GM12873 (cell line): ENCODE measurements at regions not wholly inside any gene's neighbourhood (a gene's known extent, or its start where the extent isn't known, plus 50 kb on each side); places are given as distances from the start of the nearest gene placed in this dataset.

ENCODE experiments used
- TF ChIP-seq, protein P1 (sequence below): IDR thresholded peaks from 2 replicates; pipeline ENCODE4 v1.5.1; 2012; ENCODE audit warnings: low read depth, mild to moderate bottlenecking, moderate library complexity, low read length, control low read depth; ENCODE audit not compliant: insufficient read depth; ENCODE audit errors: missing control alignments

- TF ChIP-seq, protein P1, sequence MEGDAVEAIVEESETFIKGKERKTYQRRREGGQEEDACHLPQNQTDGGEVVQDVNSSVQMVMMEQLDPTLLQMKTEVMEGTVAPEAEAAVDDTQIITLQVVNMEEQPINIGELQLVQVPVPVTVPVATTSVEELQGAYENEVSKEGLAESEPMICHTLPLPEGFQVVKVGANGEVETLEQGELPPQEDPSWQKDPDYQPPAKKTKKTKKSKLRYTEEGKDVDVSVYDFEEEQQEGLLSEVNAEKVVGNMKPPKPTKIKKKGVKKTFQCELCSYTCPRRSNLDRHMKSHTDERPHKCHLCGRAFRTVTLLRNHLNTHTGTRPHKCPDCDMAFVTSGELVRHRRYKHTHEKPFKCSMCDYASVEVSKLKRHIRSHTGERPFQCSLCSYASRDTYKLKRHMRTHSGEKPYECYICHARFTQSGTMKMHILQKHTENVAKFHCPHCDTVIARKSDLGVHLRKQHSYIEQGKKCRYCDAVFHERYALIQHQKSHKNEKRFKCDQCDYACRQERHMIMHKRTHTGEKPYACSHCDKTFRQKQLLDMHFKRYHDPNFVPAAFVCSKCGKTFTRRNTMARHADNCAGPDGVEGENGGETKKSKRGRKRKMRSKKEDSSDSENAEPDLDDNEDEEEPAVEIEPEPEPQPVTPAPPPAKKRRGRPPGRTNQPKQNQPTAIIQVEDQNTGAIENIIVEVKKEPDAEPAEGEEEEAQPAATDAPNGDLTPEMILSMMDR: no peak
Measured at GRCh38 chr6:115766745-115767462, 293.8 kb downstream of the FRK start.

- TF ChIP-seq, protein P1: no peak
Measured at GRCh38 chr6:115765966-115766365, 294.7 kb downstream of the FRK start.

GRCh38 chr6:115759051-115759450 lies 301.6 kb downstream of the FRK start:
- TF ChIP-seq, protein P1: no peak

GRCh38 chr6:115753446-115753845 lies 307.2 kb downstream of the FRK start:
- TF ChIP-seq, protein P1: no peak

GRCh38 chr6:115750946-115751345 lies 309.7 kb downstream of the FRK start:
- TF ChIP-seq, protein P1: no peak

- TF ChIP-seq, protein P1: no peak
Measured at GRCh38 chr6:115750292-115750691, 310.4 kb downstream of the FRK start.

- TF ChIP-seq, protein P1: no peak
Measured at GRCh38 chr6:115747719-115748118, 313.0 kb downstream of the FRK start.
